A549 (cell line): ENCODE measurements at regions not wholly inside any gene's neighbourhood (a gene's known extent, or its start where the extent isn't known, plus 50 kb on each side); places are given as distances from the start of the nearest gene placed in this dataset.
"Not testable (repeated sequence)": the region's sequence is repeated elsewhere in the genome, so short reads cannot be mapped to it uniquely, and the experiment has no call there.

ENCODE experiments used
- CHD2 ChIP-seq: fragments of 150-350 bp; IDR thresholded peaks from 2 replicates; pipeline ENCODE4 v1.6.1; 2014; ENCODE audit warnings: low read length; ENCODE audit not compliant: partially characterized antibody
- CHD4 ChIP-seq: fragments of 200-600 bp; sonication (generic); IDR thresholded peaks from 2 replicates; pipeline ENCODE4 v1.6.1; 2016; ENCODE audit warnings: antibody characterized with exemption, mild to moderate bottlenecking, borderline replicate concordance
- CTCF ChIP-seq: fragments of >200 bp; sonication (Bioruptor Twin); formaldehyde crosslinking; IDR thresholded peaks from 3 replicates; pipeline ENCODE4 v1.5.1; 2016
- E2F6 ChIP-seq: IDR thresholded peaks from 2 replicates; pipeline ENCODE4 v1.6.1; 2012; ENCODE audit warnings: low read depth, borderline replicate concordance
- HOXA7 ChIP-seq: fragments of 250-450 bp; sonication (Bioruptor Pico); IDR thresholded peaks from 2 replicates; pipeline ENCODE4 v1.5.0; 2020; ENCODE audit warnings: mild to moderate bottlenecking, moderate library complexity
- POLR2A ChIP-seq: IDR thresholded peaks from 2 replicates; pipeline ENCODE4 v1.6.1; 2012; ENCODE audit warnings: mild to moderate bottlenecking, low read length
- REST ChIP-seq: fragments of 200-600 bp; sonication (generic); IDR thresholded peaks from 2 replicates; pipeline ENCODE4 v1.6.1; 2016; ENCODE audit warnings: antibody characterized with exemption, mild to moderate bottlenecking, moderate library complexity
- SREBF2 ChIP-seq: fragments of 450-650 bp; IDR thresholded peaks from 2 replicates; pipeline ENCODE4 v1.6.1; 2014; ENCODE audit warnings: mild to moderate bottlenecking, moderate library complexity

- not testable (repeated sequence) for TF ChIP-seq CTCF; E2F6; SREBF2; POLR2A; CHD4; REST; HOXA7 (CRISPR knock-in tag); CHD2
Measured at GRCh38 chr6:146939456-146939855, 264.8 kb upstream of the STXBP5 start.
